ENCODE measurements at regions not wholly inside any gene's neighbourhood (a gene's known extent, or its start where the extent isn't known, plus 50 kb on each side); places are given as distances from the start of the nearest gene placed in this dataset.
"Not testable (repeated sequence)": the region's sequence is repeated elsewhere in the genome, so short reads cannot be mapped to it uniquely, and the experiment has no call there.

- TF ChIP-seq NFRKB (IDR thresholded peaks at IDR 0.05); ELF4 (IDR thresholded peaks at IDR 0.05); BHLHE40 (IDR thresholded peaks at IDR 0.05; ENCODE audit: borderline replicate concordance); TARDBP (IDR thresholded peaks at IDR 0.05); SP1 (IDR thresholded peaks at IDR 0.05); CTBP1 (IDR thresholded peaks at IDR 0.05; ENCODE audit: borderline replicate concordance); HDGF (IDR thresholded peaks at IDR 0.05; ENCODE audit: borderline replicate concordance): not testable (repeated sequence)
- TF ChIP-seq, protein P1, sequence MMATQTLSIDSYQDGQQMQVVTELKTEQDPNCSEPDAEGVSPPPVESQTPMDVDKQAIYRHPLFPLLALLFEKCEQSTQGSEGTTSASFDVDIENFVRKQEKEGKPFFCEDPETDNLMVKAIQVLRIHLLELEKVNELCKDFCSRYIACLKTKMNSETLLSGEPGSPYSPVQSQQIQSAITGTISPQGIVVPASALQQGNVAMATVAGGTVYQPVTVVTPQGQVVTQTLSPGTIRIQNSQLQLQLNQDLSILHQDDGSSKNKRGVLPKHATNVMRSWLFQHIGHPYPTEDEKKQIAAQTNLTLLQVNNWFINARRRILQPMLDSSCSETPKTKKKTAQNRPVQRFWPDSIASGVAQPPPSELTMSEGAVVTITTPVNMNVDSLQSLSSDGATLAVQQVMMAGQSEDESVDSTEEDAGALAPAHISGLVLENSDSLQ (IDR thresholded peaks at IDR 0.05) = not testable (repeated sequence)
Observed at GRCh38 chr21:13874001-13874400, 264.4 kb downstream of the POTED start.
